Stimulated activated CD4-positive, alpha-beta T cell treated with anti-CD3 and anti-CD28 coated beads, Interleukin-15, amount 100 ng/mL, for 48 hours (primary cell): ENCODE measurements at regions not wholly inside any gene's neighbourhood (a gene's known extent, or its start where the extent isn't known, plus 50 kb on each side); places are given as distances from the start of the nearest gene placed in this dataset.
"Not testable (repeated sequence)": the region's sequence is repeated elsewhere in the genome, so short reads cannot be mapped to it uniquely, and the experiment has no call there.

Source experiments
- DNase-seq, 2 donors: peaks; one replicate each; pipeline ENCODE4 v3.0.0-alpha.2; 2020; ENCODE audit warnings: low read depth in 2 of 2

DNA sequence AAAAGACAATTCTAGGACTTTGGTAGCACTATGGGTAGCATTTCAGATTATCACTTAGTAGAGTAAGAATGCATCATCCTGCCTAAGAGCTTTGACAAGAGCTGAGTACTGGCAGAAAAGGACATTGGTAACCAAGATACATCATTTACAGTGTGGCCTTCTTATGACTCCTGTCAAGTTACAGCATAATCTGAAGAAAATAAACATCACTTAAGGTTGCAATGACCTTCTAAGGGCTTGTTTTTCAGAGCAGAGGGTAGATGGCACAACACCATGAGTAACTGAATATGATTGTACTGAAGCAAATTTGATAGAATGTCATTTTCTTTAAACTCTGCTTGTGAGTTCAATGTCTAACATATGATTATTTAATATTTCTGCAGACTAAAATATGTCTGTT lies 822.6 kb downstream of the TBC1D32 start:
- DNase-seq: no peak

DNA sequence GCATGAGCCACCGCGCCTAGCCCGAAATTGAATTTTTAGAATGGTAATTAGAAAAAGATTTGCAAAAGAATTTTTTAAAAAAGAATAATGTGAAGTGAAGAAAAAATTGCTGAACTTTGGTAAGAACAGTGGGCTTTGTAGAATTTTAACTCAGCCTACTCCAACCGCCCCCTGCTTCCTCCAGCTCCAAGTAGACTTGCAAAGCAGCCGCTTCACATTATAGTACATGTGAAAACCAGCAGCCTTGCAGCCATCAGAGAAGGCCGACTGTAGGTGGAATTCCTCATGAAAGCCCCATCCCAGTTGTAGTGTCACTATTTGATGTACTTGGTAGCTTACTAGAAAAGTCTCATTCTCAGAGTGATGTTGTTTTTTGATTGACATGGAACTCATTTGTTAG lies 835.6 kb downstream of the TBC1D32 start:
- no peak for DNase-seq

DNA sequence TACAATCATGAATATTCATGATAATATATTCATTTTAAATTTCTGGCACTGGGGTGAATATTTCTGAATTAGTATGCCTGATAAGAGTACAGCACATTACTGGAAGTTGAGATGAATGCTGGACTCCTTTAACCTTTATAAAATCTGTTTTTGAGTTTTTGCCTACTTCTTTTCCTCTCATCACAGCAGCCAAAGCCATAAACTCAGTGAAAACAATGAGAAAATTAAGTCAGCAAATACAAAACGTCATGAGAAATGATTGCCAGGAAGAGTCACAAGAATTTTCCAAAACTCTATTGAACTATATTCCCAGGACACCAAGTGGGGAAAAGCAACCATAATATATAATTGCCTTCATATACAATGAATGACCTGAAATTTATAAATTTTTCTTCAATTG lies 837.6 kb downstream of the TBC1D32 start:
- no peak for DNase-seq

DNA sequence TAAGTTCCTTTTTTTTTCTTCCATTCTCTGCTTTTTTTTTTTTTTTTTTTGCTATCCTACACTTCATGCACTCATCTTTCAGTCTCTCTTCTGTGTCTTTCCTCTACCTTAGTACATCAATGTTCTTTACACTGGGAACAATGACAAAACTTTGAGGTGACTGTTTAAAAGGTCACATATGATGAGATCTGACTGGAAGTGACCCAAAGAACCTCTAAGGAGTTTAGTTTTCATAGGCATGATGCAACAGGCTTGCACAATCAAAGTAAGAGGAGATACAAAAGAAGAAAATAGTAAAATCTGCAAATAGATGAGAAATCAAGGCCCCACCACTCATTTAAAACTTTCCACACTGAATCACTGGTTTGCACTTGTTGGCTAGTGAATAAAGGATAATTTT lies 840.8 kb downstream of the TBC1D32 start:
- DNase-seq: no peak

DNA sequence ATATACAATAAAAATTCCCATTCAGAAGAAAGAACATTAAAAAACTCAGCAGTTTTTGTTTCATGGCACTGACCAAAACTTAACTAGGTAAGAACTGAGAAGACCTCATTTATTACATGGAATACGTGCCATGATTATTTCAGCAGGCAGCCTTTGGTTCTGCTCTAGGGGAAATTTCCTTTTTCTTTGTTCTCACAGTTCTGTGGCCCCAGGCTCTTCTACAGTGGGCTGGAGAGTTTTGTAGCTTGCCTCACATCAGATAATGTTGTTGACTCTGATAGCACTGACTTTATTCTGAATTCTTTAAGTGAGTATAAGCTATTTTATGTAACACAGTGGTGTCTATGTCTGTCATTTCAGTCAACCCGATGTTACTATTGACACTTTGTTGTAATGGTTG lies 844.3 kb downstream of the TBC1D32 start:
- no peak for DNase-seq

DNA sequence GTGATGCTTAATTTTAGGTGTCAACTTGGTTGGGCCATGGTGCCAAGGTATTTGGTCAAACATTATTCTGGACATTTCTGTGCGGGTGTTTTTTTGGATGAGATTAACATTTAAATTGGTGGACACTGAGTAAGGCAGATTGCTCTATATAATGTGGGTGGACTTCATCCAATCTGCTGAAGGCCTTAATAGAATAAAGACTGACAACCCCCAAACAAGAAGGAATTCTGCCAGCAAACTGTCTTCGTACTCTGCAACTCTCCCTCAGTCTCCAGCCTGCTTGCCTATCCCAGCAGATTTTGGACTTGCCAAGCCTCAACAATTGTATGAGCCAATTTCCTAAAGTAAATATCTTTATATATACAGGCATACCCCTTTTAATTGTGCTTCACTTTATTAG lies 850.1 kb downstream of the TBC1D32 start:
- DNase-seq: no peak

DNA sequence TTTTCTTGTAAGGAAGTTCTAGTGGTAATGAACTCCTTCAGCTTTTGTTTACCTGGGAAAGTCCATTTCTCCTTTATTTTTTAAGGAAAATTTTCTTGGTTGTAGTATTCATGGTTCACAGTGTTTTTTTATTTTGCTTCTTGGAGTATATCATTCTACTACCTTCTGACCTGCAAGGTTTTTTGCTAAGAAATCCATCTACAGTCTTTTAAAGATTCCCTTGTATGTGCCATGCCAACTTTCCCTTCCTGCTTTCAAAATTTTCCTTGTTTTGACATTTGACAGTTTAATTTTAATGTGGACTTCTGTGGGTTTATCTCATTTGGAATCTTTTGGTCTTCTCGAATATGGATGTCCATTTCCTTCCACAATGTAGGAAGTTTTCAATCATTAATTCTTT lies 855.6 kb downstream of the TBC1D32 start:
- no peak for DNase-seq

DNA sequence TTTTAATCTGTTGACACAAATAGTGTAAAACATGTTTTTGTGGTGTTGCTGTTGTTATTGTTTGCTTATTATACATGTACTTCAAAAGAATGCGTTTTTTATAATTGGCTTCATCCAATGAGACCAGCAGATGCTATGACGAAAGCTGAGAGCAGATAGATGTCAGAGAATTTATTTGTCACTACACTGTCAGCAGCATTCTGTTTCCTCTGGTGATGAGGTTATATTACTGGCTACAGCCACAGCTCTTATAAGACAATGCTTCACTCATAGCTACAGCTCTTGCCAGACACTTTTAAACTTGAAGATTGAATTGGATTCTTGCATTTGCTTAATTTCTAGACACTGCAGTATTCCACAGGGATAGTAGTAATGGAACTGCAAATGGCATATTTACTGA lies 860.5 kb downstream of the TBC1D32 start:
- DNase-seq: no peak

DNA sequence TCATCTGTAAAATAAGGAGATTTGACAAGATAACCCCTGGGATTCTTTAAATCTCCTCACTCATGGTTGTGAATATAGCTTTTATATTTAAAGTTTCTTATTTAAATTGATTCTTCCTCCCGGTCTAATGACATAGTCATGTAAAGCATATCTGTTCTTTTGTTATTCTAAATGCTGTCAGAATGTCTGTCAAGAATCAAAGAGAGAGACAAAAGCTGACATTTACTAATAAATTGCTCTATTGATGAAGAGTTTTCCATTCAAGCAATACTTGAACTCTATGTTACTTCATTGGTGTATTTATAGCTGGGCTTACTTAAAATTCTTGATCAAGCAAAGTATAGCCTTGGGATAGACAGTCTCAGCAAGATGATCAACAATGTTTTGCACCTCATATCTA lies 865.8 kb downstream of the TBC1D32 start:
- DNase-seq: no peak

DNA sequence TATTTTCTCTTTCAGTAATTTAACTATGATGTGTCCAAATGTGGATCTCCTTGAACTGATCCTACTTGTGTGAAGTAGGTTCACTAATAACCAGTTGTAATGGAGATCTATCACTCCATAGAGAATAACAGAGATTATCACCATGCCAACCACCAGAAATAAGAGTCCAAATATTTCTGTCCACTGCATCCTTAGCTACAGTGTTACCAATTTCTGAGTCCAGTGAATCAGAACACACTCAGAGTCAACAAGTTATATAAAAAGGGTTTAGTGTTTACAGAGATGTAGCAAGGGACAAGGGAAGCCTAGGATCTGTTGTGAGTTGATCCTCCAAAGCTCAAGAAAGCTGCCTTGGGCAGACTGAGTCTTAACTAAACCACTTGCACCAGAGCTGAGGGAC lies 882.8 kb downstream of the TBC1D32 start:
- DNase-seq: no peak

DNA sequence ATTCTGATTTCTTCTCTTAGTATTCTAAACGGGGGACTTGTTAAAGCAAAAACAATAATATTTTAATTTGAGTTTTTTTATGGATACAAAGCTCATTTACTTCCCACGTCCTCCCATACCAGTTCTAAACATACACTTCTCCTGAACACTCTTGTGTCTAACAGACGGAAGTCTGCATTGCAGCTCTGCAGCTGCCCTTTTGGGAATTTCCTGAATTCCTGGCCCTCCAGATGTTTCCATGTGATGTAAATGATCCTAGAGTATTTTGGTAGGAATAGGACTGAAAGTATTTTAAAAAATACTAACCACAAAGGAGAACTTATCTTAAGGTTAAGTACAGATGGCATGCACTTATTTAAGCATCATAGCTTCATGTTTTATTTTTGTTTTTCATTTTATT lies 886.7 kb downstream of the TBC1D32 start:
- DNase-seq: no peak

DNA sequence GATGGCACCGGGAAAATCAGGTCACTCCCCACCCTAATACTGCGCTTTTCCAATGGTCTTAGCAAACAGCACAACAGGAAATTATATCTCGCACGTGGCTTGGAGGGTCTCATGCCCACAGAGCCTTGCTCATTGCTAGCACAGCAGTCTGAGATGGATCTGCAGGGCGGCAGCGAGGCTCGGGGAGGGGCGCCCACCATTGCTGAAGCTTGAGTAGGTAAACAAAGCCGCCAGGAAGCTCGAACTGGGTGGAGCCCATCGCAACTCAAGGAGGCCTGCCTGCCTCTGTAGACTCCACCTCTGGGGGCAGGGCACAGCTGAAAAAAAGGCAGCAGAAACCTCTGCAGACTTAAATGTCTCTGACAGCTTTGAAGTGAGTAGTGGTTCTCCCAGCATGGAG lies 901.4 kb downstream of the TBC1D32 start:
- DNase-seq: not testable (repeated sequence)

DNA sequence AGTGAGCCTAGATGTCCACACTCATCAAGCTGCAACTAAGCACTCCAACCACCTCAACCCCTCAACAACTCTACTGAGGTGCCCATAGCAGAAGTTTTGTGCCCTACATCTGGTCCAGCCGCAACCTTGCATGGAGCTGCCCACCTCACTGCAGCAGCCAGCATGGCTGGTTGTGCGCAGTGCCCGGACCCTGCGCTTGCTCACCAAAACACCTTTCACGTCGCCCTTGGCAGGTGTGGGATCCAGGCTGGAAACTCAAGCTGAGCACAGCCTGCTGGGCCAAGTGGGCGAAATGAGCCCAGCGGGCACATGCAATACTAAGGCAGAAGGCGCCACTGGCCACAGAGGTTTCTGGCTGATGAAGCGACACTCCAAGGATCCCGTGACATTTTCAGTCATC lies 902.4 kb downstream of the TBC1D32 start:
- no peak for DNase-seq

DNA sequence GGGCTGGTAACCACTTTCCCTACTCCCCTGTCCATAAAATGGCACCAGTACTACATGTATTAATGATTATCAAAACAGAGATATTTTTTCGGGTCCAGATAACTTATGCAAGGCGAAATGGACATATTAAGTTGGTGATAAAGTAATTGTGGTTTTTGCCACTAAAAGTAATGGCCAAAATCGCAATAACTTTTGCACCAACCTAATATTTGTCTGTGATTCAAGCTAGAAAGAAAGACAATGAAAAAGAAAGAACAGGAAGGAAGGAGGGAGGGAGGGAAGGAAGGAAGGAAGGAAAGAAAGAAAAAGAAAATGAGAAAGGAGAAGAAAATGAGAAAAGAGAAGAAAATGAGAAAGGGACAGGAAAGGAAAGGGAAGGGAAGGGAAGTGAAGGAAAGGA lies 922.9 kb downstream of the TBC1D32 start:
- DNase-seq: no peak

DNA sequence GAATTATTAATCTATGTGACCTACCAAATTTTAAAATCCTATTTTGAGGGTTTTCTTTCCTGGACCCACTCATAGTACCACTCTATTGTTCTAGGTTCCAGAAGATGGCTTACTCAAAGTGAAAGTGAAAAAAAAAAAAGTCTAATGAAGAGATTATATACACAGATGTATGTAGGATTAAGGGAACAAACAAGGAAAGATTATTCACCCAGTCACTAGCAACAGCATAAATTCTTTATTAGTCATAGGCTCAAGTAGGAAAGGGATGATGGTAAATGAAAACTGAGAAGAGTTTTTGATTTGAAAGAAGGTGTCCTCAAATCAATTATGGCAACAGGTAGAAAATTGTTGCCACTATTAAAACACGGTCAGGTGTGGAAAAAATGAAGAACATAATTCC lies 923.7 kb downstream of the TBC1D32 start:
- no peak for DNase-seq

DNA sequence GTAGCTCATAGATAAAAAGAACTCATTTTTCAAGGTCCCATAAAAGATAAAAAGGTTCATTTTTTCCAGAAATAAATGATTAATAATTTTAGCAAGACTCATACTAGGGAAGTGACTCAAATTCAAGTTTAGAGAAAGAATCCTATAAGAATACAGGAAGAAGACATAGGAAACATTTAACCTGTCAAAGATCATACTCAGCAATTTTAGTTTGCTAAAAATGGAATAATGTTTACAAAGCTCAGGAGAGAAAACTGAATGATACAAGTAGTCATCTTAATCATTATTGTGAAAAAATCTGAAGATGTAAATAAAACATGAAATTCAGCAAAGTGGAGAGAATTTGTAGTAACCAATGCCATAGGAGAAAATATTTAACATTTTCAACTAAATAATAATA lies 926.6 kb downstream of the TBC1D32 start:
- DNase-seq: no peak

DNA sequence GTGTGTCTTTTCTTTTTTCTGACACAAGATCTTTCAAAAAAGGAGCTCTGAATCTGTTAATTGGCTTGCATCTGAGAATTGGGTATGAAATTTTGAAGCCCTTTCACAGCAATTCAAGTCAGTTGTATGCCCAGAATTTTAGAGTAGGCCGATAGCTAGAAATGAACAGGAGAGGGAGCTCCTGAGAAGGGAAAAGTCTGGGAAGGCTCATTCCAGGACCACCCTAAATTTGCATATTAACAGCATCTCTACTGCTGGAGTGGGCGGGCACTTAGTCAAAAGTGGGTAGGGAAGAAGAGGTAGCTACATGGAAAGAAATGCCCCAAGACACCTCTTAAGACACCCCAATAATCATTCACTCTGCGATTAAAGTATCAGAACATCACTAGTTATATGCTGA lies 928.3 kb downstream of the TBC1D32 start:
- DNase-seq: no peak

DNA sequence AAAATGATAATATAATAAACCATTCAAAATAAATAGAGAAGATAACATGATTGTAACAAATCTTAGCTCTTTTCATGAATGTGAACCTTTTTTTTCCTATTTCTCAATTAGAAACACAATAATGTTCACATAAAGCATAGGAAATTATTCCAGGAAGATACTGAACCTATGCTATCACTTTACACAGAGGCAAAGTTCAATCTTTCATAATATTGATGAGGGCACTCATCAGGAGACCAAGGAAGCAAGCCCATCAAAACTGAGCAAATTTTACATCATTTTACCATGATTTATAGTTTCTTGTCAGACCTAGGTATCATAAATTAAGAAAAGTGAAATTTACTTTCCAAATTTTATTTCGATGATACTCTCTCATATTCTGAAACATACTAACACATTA lies 938.5 kb downstream of the TBC1D32 start:
- DNase-seq: no peak

DNA sequence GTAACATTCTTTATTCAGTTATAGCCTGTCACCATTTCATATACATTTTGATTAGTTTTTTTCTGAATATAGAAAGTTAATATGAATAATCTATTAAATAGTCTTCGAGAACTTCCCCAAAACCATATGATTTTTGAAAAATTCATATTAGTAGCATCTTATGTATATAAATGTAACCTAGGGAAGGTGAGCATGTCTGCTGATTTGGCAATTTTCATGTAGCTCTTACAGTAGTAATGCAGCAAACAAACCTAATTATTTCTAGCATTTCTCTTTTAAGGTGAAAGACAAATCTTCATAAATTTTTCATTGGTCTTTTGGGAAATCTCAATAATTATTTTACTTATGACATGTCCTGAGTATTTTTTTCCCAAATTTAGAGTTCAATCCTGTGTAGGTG lies 939.0 kb downstream of the TBC1D32 start:
- DNase-seq: no peak

DNA sequence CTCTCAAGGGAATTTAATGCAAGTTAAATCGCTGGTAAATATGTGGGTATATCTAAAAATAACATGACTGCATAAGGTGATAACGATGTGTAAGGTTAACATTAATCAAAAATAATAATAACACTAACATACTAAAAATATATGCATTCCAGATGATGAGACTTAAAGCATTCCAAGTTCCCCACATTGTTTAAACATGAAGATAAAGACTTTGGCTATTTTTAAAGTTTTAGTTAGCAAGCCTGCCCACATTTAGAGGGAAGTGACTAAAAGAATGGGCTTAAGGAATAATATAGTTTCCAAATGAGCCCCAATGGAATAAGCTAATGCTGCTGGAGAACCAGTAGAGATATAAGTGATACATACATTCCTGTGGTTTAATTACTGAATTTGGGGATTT lies 941.3 kb downstream of the TBC1D32 start:
- no peak for DNase-seq

DNA sequence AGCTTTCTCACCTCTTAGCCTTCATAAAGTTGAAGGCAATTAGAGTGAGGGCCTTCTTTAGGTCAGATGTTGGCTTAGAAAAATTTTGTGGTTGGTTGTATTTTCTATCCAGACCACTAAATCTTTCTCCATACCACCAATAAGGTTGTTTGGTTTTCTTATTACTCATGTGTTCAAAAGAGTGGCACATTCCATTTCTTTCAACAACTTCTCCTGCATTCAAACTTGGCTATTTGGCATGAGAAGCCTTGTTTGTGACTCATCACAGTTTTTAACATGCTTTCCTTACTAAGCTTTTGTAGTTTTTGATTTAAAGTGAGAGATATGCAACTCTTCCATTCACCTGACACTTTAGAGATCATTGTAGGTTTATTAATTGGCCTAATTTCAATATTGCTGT lies 949.6 kb downstream of the TBC1D32 start:
- no peak for DNase-seq

DNA sequence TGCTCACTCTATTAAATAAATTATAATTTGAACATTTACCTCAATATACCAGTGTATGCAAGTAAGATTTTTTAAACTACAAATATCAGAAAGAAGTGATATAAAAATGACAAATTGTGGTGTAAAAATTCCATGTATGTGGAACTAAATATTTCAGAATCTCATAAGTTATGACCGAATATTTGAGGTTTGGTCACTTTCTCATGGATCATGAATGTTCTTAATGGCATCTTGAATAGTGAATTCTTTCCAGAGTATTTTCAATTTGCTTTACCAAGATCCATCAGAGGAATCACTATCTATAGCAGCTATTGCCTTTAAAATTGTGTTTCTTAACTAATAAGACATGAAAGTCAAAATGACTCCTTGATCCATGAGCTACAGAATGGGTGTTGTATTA lies 950.6 kb downstream of the TBC1D32 start:
- DNase-seq: no peak

DNA sequence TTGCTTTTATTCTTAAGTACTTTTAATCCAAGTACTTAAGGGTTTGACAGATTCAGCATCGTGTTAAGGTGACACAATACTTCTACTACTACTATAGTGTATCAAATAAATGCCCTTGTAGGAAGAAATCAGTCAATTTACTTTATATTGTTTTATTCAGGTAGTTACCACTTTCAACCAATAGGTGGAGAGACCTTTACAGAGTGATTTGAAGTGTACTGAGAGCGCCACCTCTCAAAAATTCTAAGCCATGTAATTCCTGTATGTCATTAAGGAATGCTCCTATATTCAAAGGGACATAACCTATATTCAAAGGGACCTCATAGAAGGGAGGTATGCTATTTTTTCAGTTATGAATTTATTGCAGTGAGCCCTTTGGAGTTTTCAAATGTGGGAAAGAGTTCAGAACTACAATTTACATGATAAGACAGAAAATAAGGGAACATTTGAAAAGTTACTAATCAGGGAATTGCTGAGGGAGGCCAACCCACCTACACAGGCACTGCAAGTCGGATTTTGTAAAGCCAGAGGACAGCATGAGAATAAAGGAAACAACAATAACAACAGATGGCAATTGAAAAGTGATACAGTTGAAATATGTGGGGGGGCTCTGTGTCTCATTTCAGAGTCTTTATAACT lies 955.6 kb downstream of the TBC1D32 start:
- no peak for DNase-seq

DNA sequence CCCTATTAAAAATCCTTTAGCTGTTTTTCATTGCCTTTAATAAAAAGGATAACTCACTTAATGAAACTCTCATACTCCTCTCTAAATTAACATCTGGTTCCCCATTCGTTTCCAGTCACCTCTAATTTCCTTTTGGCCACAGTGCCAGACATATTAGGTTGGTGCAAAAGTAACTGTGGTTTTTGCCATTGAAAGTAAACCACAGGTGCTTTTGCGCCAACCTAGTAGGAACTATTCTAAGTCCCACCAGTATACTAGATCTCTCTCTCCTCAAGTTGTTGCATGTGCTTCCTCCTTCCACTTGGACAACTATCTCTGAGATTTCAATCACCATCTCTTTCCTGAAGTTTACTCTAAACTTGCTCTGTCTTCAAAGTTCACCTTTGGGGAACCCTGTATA lies 961.1 kb downstream of the TBC1D32 start:
- DNase-seq: no peak

DNA sequence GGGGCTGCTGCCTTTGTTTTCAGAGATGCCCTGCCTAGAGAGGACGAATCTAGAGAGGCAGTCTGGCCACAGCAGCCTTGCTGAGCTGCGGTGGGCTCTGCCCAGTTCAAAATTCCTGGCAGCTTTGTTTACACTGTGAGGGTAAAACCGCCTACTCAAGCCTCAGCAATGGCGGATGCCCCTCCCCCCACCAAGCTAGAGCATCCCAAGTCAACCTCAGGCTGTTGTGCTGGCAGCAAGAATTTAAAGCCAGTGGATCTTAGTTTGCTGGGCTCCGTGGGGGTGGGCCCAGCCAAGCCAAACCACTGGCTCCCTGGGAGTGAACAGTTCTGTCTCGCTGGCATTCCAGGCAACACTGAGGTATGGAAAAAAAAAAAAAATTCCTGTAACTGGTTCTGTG lies 970.9 kb downstream of the TBC1D32 start:
- DNase-seq: no peak
